ENCODE measurements at regions not wholly inside any gene's neighbourhood (a gene's known extent, or its start where the extent isn't known, plus 50 kb on each side); places are given as distances from the start of the nearest gene placed in this dataset.
"Not testable (repeated sequence)": the region's sequence is repeated elsewhere in the genome, so short reads cannot be mapped to it uniquely, and the experiment has no call there.

GRCh38 chr16:26809461-26809860 lies 257.3 kb upstream of the C16orf82 start:
- no peak for DNase-seq

GRCh38 chr16:26816266-26816665 lies 250.5 kb upstream of the C16orf82 start:
- no peak for DNase-seq

GRCh38 chr16:26816885-26817571 lies 249.7 kb upstream of the C16orf82 start:
- no peak for DNase-seq

DNA sequence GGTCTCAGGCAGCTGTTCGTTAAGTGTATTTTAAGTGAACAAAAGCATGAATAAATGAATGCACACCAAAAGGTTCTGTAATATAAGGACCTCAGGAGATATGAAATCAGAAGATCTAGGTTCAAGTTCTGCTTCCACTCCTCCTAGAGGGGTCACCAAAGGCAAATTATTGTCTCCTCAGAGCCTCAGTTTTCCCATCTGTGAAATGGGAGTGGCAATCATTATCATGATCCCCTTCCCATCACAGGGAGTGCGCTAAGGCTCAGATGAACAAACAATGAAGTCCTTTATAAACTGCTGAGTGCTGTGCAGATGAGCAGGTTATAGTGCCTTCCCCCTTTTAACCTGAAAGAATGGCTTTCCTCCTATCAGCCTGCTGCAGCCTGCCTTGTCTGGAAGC lies 248.3 kb upstream of the C16orf82 start:
- DNase-seq, result no peak

GRCh38 chr16:26824469-26824868 lies 242.3 kb upstream of the C16orf82 start:
- DNase-seq, result no peak

DNA sequence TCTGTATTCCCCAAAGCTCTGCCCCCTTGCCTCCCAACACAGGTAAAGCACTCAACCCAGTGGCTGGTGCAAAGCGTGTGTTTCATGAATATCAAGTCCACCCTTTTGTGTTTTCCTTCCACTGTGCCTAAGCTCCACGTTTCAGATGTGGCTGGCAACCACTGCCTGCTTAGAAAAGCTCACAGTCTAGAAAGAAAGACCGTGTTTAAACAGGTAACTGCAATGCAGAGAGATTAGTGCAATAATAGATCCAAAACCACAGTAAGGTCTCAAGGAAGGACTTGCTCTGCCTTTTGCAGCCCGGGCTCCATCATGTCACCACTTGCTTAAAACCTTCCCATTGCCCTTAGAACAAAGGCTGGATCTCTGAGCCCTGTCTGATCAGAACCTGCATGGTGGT lies 240.2 kb upstream of the C16orf82 start:
- DNase-seq, result no peak

DNA sequence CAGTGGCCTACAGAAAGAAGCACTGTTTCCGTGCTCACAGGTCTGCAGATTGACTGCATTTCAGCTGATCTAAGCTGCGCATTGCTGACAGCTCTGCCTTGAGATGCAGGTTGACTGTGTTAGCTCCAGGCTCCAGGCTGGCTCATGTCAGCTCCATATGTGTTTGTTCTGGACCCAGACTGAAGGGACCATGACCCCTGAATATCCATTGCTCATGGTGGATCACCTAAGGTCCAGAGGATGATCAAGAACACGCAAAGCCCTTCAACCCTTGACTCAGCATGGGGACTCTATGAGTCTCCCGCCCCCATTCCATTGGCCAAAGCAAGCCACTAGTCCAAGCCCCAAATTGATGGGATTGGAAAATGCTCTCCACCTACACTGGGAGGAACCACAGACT lies 239.3 kb upstream of the C16orf82 start:
- no peak for DNase-seq

- no peak for DNase-seq
These were observed 236.1 kb upstream of the C16orf82 start for GRCh38 chr16:26830428-26831127.

DNA sequence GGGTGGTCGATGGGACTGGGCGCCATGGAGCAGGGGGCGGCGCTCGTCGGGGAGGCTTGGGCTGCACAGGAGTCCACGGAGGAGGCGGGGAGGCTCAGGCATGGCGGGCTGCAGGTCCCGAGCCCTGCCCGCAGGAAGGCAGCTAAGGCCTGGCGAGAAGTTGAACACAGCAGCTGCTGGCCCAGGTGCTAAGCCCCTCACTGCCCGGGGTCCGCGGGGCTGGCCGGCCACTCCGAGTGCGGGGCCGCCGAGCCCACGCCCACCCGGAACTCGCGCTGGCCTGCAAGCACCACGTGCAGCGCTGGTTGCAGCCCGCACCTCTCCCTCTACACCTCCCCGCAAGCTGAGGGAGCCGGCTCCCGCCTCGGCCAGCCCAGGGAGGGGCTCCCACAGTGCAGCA lies 230.6 kb upstream of the C16orf82 start:
- DNase-seq, result not testable (repeated sequence)

GRCh38 chr16:26838931-26839330 lies 227.8 kb upstream of the C16orf82 start:
- DNase-seq, result no peak

DNA sequence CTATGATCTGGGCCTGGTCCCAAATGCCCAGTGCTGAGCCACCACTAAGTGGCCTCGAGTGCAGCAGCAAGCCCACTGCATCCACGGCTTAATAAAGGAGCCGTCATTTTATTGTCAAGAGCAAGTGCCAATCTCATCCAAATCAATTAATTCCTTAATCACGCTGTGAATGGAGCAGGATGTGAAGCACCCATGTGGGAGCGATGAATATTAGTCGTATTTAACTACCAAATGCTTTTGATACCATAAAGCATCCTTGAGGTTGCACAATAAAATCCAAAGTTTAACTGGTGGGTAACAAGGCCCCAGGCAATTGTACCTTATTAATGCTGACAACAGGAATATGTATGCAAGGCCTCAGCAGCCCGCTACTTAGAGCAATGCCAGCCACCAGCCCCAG lies 226.0 kb upstream of the C16orf82 start:
- DNase-seq, result no peak

GRCh38 chr16:26856271-26856670 lies 210.5 kb upstream of the C16orf82 start:
- DNase-seq, result no peak

DNA sequence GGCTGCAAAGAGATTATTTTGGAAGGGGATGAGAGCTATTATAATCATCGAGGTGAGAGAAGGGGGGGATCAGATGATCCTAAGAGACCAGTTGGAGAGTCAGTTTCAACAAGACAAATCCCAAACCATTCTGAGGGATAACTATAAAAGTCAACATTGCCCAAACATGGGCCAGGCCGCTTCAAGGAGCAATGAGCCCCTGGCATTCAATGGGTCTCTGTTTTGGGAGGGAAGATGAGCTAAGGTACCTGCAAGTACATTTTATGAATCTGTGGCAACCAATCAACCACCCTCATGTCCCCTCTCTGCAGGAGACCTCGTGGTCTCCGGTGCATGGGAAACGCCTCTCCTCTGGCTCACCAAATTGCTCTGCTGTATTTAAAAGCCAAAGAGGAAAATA lies 209.9 kb upstream of the C16orf82 start:
- no peak for DNase-seq

DNA sequence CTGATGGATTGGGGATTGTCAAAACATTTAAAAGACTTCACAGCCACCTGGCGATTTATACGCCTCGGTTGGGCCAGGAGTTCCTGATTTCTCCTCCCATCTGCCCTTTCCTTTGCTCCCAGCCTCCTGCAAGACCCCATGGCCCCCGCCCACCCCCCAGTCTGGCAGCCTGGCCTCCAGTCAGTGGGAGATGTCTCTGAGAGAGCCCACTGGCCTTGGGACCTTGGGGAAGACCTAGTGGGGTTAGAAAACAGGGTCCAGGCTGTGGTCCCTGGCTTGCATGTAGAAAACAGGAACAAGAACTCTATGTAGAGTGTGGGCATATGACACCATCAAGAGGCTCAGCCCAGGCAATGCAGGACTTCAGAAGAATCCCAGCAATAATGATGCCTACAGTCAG lies 209.4 kb upstream of the C16orf82 start:
- no peak for DNase-seq

DNA sequence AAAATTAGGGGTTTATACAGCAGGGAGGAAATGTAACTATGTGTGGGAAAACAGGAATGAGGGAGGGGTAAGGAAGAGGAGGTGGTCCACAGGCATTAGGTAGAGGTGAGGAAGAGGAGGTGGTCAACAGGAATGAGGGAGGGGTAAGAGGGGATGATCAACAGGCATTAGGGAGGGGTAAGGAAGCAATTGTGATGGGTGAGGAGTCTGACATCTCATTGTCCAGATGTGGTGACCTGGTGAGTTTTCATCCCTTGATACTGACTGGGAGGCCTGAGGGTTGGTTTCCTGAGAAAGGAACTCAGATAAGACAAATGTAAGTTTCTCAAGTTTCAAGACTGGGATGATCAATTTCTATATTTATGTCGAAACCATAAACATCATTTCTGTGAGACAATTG lies 206.2 kb upstream of the C16orf82 start:
- DNase-seq, result no peak

GRCh38 chr16:26863931-26864330 lies 202.8 kb upstream of the C16orf82 start:
- no peak for DNase-seq

DNA sequence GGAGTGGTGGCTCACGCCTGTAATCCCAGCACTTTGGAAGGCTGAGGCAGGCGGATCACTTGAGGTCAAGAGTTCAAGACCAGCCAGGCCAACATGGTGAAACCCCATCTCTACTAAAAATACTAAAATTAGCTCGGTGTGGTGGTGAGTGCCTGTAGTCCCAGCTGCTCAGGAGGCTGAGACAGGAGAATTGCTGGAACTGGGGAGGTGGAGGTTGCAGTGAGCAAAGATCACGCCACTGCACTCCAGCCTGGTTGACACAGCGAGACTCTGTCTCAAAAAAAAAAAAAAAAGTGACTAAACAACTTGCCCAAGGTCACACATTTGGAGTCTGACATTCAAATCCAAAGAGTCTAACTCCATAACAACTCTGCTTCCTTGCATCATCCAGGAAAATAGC lies 192.4 kb upstream of the C16orf82 start:
- DNase-seq, result not testable (repeated sequence)

- DNase-seq, result no peak
These were observed 189.3 kb upstream of the C16orf82 start for GRCh38 chr16:26877421-26877820.

DNA sequence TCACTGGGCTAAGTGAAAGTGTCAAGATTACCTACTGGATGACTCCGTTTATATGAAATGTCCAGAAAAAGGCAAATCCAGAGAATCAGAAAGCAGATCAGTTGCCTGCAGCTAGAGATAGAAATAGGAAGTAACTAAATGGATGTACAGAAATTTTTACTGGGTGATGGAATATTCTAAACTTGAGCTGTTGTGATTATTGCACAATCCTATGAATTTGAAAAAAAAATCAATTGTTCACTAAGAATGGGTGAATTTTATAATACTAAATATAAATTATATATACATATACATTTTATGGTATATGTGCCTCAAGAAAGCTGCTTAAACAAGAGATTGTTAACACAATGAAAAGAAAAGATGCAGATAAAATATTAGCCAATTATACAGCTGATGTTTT lies 181.1 kb upstream of the C16orf82 start:
- DNase-seq, result no peak

DNA sequence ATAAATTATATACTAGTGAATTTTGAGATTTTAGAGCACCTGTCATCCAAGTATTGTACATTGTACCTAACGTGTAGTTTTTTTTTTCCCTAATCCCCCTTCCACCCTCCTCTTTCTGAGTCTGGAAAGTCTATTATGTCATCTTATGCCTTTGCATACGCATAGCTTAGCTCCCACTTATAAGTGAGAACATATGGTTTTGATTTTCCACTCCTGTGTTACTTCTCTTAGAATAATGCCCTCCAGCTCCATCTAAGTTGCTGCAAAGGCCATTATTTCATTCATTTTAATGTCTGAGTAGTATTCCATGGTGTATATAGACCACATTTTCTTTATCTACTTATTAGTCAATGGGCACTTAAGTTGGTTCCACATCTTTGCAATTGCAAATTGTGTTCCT lies 177.0 kb upstream of the C16orf82 start:
- DNase-seq, result no peak

DNA sequence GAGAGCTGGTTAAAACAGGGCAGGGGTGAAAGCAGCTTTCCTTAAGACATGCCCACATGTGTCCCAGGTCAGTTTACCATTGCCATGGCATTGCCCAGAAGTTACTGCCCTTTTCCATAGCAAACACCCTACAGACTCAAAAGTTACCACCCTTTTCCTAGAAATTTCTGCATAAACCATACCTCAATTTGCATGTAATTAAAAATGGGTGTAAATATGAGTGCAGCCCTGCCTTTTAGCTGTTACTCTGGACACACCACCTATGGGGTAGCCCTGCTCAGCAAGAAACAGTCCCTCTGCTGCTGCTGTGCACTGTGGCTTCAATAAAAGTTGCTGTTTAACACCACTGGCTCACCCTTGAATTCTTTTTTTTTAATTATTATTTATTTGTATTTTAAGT lies 168.5 kb upstream of the C16orf82 start:
- DNase-seq, result no peak

DNA sequence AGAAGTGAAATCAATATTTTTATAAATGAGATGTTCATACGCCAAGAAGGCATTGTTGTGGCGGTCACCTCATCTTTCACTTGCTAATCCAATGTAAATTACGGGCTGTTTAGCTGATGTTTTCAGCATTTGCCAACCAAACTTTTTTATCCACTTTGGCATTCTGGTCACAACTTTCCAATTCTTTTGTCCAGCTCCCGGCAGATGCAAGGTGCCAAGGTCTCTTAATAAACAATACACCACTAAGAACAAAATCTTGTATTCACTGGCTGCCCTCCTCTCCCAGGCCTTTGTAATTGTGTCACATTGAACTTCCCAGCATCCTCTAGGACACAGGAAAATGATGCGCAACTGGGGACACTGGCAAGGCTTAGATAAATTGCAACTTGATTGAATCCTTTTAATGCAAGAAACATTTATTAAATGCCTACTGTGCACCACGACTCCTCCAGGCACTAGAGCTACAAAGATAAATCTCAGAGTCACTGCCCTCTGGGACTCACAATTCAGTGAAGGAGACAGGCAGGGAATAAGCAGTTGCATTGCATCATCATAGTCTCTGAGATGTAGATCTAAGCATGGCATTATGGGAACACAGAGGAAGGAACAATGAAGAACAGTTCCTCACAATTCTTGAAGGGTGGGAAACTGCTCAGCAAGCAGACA lies 165.4 kb upstream of the C16orf82 start:
- no peak for DNase-seq

GRCh38 chr16:26901983-26902382 lies 164.7 kb upstream of the C16orf82 start:
- DNase-seq, result no peak

DNA sequence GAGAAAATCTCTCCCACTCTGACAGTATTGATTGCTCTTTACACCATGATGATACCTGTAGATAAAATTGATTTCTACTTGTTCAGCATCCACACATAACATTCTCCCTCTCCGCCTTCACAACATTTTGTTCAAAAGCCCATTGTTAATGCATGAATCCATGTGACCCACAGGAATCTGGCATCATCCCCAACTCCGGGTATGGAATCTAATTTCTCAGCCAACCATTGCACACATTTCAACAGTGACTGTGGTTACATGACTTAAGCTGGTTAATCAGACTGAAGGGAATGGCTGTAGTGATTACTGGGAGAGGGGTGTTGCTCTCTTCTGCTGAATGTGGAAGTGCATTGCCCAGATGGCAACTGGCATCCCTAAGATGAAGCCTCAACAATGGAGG lies 161.4 kb upstream of the C16orf82 start:
- DNase-seq, result no peak
